ENCODE measurements at regions not wholly inside any gene's neighbourhood (a gene's known extent, or its start where the extent isn't known, plus 50 kb on each side); places are given as distances from the start of the nearest gene placed in this dataset.
A peak's percentile ranks its signal among the peaks of the same experiment; 100 is the strongest.

GRCh38 chr10:90286941-90287340 is 570.9 kb downstream of the HTR7 start:
- Histone ChIP-seq H3K27me3 (ENCODE audit: low read length) (no peaks in the 10 kb centered on the region), H3K9me3 (ENCODE audit: low read length) (no peaks in the 10 kb centered on the region), H3F3A (ENCODE audit: low read length, unreplicated experiment) (no peaks in the 10 kb centered on the region), H3K79me2 (ENCODE audit: low read length) (no peaks in the 10 kb centered on the region), H2AFZ (ENCODE audit: low read length) (no peak overlapping the region), H4K20me1 (ENCODE audit: low read length) (no peaks in the 10 kb centered on the region), H3K4me2 (ENCODE audit: low read length) (no peak overlapping the region), H3K9ac (ENCODE audit: low read length) (no peak overlapping the region), H3K9me2 (replicated peaks; ENCODE audit: low read length) (no peaks in the 10 kb centered on the region), H3K4me1 (ENCODE audit: insufficient read depth, low read length) (peaks cover 19% of the 10 kb centered on the region), H3K27ac (ENCODE audit: low read length) (no peak overlapping the region), H3K4me3 (ENCODE audit: low read length) (no peak overlapping the region), H3K36me3 (ENCODE audit: low read depth, low read length) (no peaks in the 10 kb centered on the region)
- DNase-seq (peak; percentile 34), ATAC-seq (no peak)
- no peak for TF ChIP-seq CTCF (conservative IDR thresholded peaks at IDR 0.05; ENCODE audit: low read depth, low read length)
- no peak for TF ChIP-seq EZH2phosphoT487 (IDR thresholded peaks at IDR 0.05; ENCODE audit: borderline replicate concordance, low read length)
- TF ChIP-seq EZH2 (IDR thresholded peaks at IDR 0.05; ENCODE audit: low read length, unreplicated experiment): no peak
- ChIA-PET CTCF (no interaction called here), POLR2A (ENCODE audit: unreplicated experiment) (interaction anchor here (0.6 kb wide), 1 partner anchor 488 kb away, joined by 6 read pairs; no protein-coding TSS in a partner anchor)
- BruUV-seq (replicated peaks): no TSS peak
- intact Hi-C loops (cut with micrococcal nuclease): loop anchor here (5.0 kb wide), 3 partner anchors 335 to 575 kb away; no protein-coding TSS in a partner anchor

- no peaks in the 10 kb centered on the region for H3K9me2 ChIP-seq (replicated peaks; ENCODE audit: low read length)
- H4K20me1 ChIP-seq (ENCODE audit: low read length): no peaks in the 10 kb centered on the region
- H3K79me2 ChIP-seq (ENCODE audit: low read length): no peaks in the 10 kb centered on the region
- ATAC-seq (peak; percentile 66), DNase-seq (peak; percentile 53)
- ChIA-PET POLR2A (ENCODE audit: unreplicated experiment) (interaction anchor here (0.7 kb wide), 1 partner anchor 532 kb away, joined by 3 read pairs; no protein-coding TSS in a partner anchor), CTCF (interaction anchor here (0.7 to 1.2 kb wide), 2 partner anchors 305 to 306 kb away, joined by 4 to 8 read pairs; no protein-coding TSS in a partner anchor)
- no peaks in the 10 kb centered on the region for H3K36me3 ChIP-seq (ENCODE audit: low read depth, low read length)
- no peaks in the 10 kb centered on the region for H3K27me3 ChIP-seq (ENCODE audit: low read length)
- H3K9ac ChIP-seq (ENCODE audit: low read length): no peak overlapping the region
- no peaks in the 10 kb centered on the region for H3F3A ChIP-seq (ENCODE audit: low read length, unreplicated experiment)
- no TSS peak for BruUV-seq (replicated peaks)
- peak overlapping the region; percentile 11; the same call in 1 of the 2 replicates for H2AFZ ChIP-seq (ENCODE audit: low read length)
- H3K27ac ChIP-seq (ENCODE audit: low read length): peak overlapping the region; percentile 42
- intact Hi-C loops (cut with micrococcal nuclease): loop anchor here (1.0 to 5.0 kb wide), 6 partner anchors 130 to 574 kb away; no protein-coding TSS in a partner anchor
- H3K4me2 ChIP-seq (ENCODE audit: low read length): no peak overlapping the region
- no peak for TF ChIP-seq EZH2 (IDR thresholded peaks at IDR 0.05; ENCODE audit: low read length, unreplicated experiment)
- TF ChIP-seq EZH2phosphoT487 (IDR thresholded peaks at IDR 0.05; ENCODE audit: borderline replicate concordance, low read length): no peak
- TF ChIP-seq CTCF (conservative IDR thresholded peaks at IDR 0.05; ENCODE audit: low read depth, low read length): peak; percentile 63
- H3K4me3 ChIP-seq (ENCODE audit: low read length): no peak overlapping the region
- H3K9me3 ChIP-seq (ENCODE audit: low read length): no peaks in the 10 kb centered on the region
- H3K4me1 ChIP-seq (ENCODE audit: insufficient read depth, low read length): peaks cover 19% of the 10 kb centered on the region
Observed at GRCh38 chr10:90288391-90288933, 569.4 kb downstream of the HTR7 start.

- H3K4me3 ChIP-seq (ENCODE audit: low read length): no peak overlapping the region
- ATAC-seq (peak; percentile 60), DNase-seq (peak; percentile 41)
- 0 out of 2 replicates have a peak overlapping the region, but pooled peaks have one; percentile 11 for H2AFZ ChIP-seq (ENCODE audit: low read length)
- no peaks in the 10 kb centered on the region for H3K36me3 ChIP-seq (ENCODE audit: low read depth, low read length)
- H3K9me3 ChIP-seq (ENCODE audit: low read length): no peaks in the 10 kb centered on the region
- H3K79me2 ChIP-seq (ENCODE audit: low read length): no peaks in the 10 kb centered on the region
- no TSS peak for BruUV-seq (replicated peaks)
- ChIA-PET POLR2A (ENCODE audit: unreplicated experiment) (interaction anchor here (0.5 kb wide), 1 partner anchor 159 kb away, joined by 4 read pairs; no protein-coding TSS in a partner anchor), CTCF (interaction anchor here (1.2 kb wide), 1 partner anchor 304 kb away, joined by 8 read pairs; no protein-coding TSS in a partner anchor)
- no peaks in the 10 kb centered on the region for H4K20me1 ChIP-seq (ENCODE audit: low read length)
- peak overlapping the region; percentile 42 for H3K27ac ChIP-seq (ENCODE audit: low read length)
- no peaks in the 10 kb centered on the region for H3K9me2 ChIP-seq (replicated peaks; ENCODE audit: low read length)
- H3K4me1 ChIP-seq (ENCODE audit: insufficient read depth, low read length): peaks cover 19% of the 10 kb centered on the region
- 0 out of 2 replicates have a peak overlapping the region, but pooled peaks have one; percentile 4 for H3K4me2 ChIP-seq (ENCODE audit: low read length)
- H3F3A ChIP-seq (ENCODE audit: low read length, unreplicated experiment): no peaks in the 10 kb centered on the region
- TF ChIP-seq EZH2phosphoT487 (IDR thresholded peaks at IDR 0.05; ENCODE audit: borderline replicate concordance, low read length) (no peak), EZH2 (IDR thresholded peaks at IDR 0.05; ENCODE audit: low read length, unreplicated experiment) (no peak), CTCF (conservative IDR thresholded peaks at IDR 0.05; ENCODE audit: low read depth, low read length) (no peak)
- H3K27me3 ChIP-seq (ENCODE audit: low read length): no peaks in the 10 kb centered on the region
- no peak overlapping the region for H3K9ac ChIP-seq (ENCODE audit: low read length)
- intact Hi-C loops (cut with micrococcal nuclease): loop anchor here (2.0 to 5.0 kb wide), 4 partner anchors 130 to 573 kb away; no protein-coding TSS in a partner anchor
Observed at GRCh38 chr10:90289037-90289436, 568.8 kb downstream of the HTR7 start.
